ENCODE measurements at regions not wholly inside any gene's neighbourhood (a gene's known extent, or its start where the extent isn't known, plus 50 kb on each side); places are given as distances from the start of the nearest gene placed in this dataset.

DNA sequence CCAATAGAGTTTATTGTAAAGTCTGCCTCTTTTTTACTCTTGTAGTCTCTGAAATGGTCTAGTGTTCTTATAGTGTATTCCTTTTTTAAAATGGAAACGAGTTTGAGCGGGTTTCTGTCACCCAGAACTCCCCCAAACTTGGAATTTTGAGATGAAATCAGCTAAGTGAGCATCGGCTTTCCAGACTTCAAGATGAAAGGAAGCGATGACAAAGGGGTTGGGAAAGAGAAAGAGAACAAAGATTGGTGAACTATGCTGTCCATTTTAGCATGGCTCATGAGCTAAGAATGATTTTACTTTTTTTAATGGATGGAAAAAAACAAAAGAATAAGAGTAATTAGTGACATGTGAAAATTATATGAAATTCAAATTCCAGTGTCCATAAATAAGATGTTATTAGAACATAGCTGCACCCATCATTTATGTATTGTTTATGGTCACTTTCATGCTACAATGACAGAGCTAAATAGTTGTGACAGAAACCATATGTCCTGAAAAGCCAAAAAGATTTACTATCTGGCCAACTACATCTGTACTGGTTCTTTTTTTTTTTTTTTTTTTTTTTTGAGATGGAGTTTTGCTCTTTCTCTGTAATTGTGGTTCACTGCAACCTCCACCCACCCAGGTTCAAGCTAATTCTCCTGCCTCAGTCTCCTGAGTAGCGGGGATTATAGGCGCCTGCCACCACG, 52.7 kb upstream of the PDZRN3 start:
- no peak for DNase-seq (ENCODE audit: low spot score)
- in situ Hi-C loops (cut with HindIII; ENCODE audit: low sequenced_read_pairs): no loop called here

Data from G401 (cell line).